ENCODE measurements at regions not wholly inside any gene's neighbourhood (a gene's known extent, or its start where the extent isn't known, plus 50 kb on each side); places are given as distances from the start of the nearest gene placed in this dataset.

GRCh38 chr22:47606426-47606825 lies 844.0 kb downstream of the TBC1D22A start:
- TF ChIP-seq POLR2A (IDR thresholded peaks at IDR 0.05) (no peak), CTCF (IDR thresholded peaks at IDR 0.05) (no peak), EP300 (IDR thresholded peaks at IDR 0.05) (no peak)

All from tibial nerve (tissue), 4 donors.